IPS-20b (cell line): ENCODE measurements at regions not wholly inside any gene's neighbourhood (a gene's known extent, or its start where the extent isn't known, plus 50 kb on each side); places are given as distances from the start of the nearest gene placed in this dataset.
"Not testable (repeated sequence)": the region's sequence is repeated elsewhere in the genome, so short reads cannot be mapped to it uniquely, and the experiment has no call there.

Experiments used
- H3K27ac ChIP-seq: one replicate; pipeline ENCODE4 v1.5.1; 2013; ENCODE audit warnings: low read length
- H3K27me3 ChIP-seq: 2 replicates; pipeline ENCODE4 v1.6.1; 2013; ENCODE audit warnings: mild to moderate bottlenecking, low read length, inconsistent platforms; ENCODE audit not compliant: insufficient read depth
- H3K36me3 ChIP-seq: 2 replicates; pipeline ENCODE4 v1.6.1; 2013; ENCODE audit warnings: low read depth, mild to moderate bottlenecking, inconsistent platforms, low read length, moderate library complexity; ENCODE audit not compliant: insufficient read depth
- H3K4me1 ChIP-seq: 2 replicates; pipeline ENCODE4 v1.6.1; 2013; ENCODE audit warnings: mild to moderate bottlenecking, control low read depth, inconsistent platforms, low read length, moderate library complexity; ENCODE audit not compliant: insufficient read depth
- H3K4me3 ChIP-seq: 2 replicates; pipeline ENCODE4 v1.5.1; 2013; ENCODE audit warnings: mild to moderate bottlenecking, low read length, inconsistent platforms
- H3K9ac ChIP-seq: 2 replicates; pipeline ENCODE4 v1.6.1; 2013; ENCODE audit warnings: low read depth, mild to moderate bottlenecking, inconsistent platforms, low read length, moderate library complexity
- H3K9me3 ChIP-seq: 2 replicates; pipeline ENCODE4 v1.6.1; 2013; ENCODE audit warnings: mild to moderate bottlenecking, low read depth, low read length, inconsistent platforms; ENCODE audit not compliant: insufficient read depth

DNA sequence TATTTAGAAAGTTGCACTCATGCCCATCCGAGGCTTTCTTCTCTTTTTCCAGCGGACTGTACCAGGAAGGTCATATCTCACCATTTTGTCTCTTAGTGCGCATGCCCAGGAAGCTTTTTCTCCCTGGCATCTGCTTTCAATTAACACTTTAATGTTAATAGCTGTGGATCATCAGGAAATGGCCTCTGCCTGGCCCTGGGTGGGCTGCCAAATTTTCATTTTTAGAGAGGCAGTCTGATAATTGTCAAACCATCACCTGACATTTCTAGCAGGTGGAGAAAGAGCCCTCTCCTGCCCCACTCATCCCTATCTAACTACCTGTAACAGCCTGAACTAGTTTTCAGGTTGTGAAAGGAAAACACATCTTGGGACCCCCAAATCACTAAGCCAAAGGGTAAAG, 257.4 kb upstream of the LRRC4C start:
- Histone ChIP-seq H3K4me1 (peaks cover 26% of the 10 kb centered on the region), H3K27me3 (no peaks in the 10 kb centered on the region), H3K27ac (no peak overlapping the region), H3K36me3 (no peaks in the 10 kb centered on the region), H3K9ac (no peak overlapping the region), H3K4me3 (no peak overlapping the region), H3K9me3 (no peaks in the 10 kb centered on the region)

DNA sequence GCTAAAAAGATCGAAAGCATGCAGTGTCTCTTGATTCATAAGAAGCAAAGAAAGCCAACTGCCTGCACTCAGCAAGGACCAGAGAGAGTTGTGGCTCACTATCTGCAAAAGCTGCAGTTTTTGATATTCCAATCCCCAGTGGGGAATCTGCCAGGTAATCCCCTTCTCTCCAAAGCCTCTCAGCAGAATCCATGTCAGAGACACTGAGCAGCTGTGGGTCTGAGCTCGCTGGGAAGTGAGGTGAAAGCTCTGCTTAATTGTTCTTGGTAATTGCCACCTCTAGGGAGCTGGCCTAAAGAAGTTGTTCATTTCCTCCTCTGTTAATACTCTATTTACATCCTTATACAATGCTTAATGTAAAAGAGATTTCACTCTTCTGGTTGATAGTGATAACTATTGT, 261.3 kb upstream of the LRRC4C start:
- H3K4me3 ChIP-seq: no peak overlapping the region
- H3K4me1 ChIP-seq: peaks cover 13% of the 10 kb centered on the region; the same call in 1 of the 2 replicates
- no peak overlapping the region for H3K9ac ChIP-seq
- H3K27ac ChIP-seq: no peak overlapping the region
- no peaks in the 10 kb centered on the region for H3K36me3 ChIP-seq
- no peaks in the 10 kb centered on the region for H3K27me3 ChIP-seq
- no peaks in the 10 kb centered on the region for H3K9me3 ChIP-seq

- H3K4me1 ChIP-seq, H3K4me3 ChIP-seq, H3K9me3 ChIP-seq, H3K9ac ChIP-seq, H3K27ac ChIP-seq, H3K27me3 ChIP-seq, H3K36me3 ChIP-seq: not testable (repeated sequence)
Measured at GRCh38 chr11:41728161-41728560, 268.7 kb upstream of the LRRC4C start.

DNA sequence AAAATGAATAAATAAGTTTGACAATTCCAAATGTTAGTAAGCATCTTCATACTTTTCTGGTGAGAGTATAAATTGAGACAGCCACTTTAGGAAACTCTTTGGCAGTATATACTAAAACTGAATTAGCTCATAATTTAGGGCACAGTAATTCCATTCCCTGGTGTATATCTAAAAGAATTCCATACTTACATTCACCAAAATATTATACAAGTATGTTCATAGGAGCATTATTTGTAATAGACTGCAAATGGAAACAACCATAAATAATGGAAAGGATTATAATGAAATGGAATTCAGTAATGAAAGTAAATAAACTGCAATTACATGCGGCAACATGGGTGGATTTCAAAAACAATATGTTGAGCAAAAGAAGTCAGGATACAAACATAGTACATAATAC, 315.8 kb upstream of the LRRC4C start:
- Histone ChIP-seq H3K9me3 (peaks cover 22% of the 10 kb centered on the region; the same call in 1 of the 2 replicates), H3K36me3 (no peaks in the 10 kb centered on the region)

DNA sequence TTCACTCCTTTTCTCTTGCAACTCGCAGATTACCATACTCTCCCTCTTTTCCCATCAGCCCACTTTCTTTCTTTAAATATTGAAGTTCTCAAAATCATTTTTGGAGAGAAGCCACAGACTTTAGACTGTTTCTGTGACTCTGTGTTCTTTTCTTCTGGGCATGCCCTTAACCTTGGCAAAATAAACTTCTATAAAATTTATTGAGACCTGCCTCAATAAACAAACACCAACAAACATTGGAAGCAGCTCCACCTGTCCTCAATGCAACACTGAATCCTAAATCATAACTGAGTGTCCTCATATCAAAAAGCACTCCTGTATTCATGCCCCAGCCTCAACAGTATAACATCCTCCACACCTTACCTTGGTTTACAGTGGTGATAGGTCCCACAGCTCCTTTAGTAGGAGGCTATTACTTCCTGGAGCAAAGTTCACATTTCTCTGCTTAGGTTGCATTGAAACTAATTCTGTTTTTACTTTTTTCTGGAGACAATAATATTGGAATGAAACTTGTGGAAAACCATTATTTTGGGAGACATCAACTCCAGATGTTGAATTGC, 320.0 kb upstream of the LRRC4C start:
- Histone ChIP-seq H3K36me3 (no peaks in the 10 kb centered on the region), H3K9me3 (peaks cover 8% of the 10 kb centered on the region; the same call in 1 of the 2 replicates)

More for the DNA sequence above, 315.8 kb upstream of the LRRC4C start:
- Histone ChIP-seq H3K9ac (no peak overlapping the region), H3K27me3 (no peaks in the 10 kb centered on the region), H3K4me1 (peaks cover 4% of the 10 kb centered on the region; the same call in 1 of the 2 replicates), H3K4me3 (no peak overlapping the region), H3K27ac (no peak overlapping the region)

DNA sequence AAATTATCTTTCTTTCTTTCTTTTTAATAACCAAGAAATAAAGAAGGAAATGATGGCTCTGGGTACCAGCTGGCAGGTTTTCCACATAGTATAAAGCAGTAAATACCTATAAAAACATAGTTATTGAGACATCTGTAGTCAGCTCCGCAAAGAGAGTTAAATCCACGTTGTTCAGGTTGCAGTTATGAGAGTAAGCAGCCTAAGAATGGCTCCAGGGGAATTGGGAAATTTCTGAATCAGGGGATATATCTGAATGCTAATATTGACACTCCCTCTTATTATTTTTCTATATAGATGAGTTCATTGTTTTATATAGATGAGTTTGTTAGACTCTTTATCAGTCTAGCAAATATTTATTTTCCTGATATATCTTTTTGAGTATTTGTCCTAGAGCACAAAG, 322.0 kb upstream of the LRRC4C start:
- Histone ChIP-seq H3K9ac (no peak overlapping the region), H3K27ac (no peak overlapping the region), H3K4me3 (no peak overlapping the region), H3K9me3 (no peaks in the 10 kb centered on the region), H3K4me1 (peaks cover 4% of the 10 kb centered on the region; the same call in 1 of the 2 replicates), H3K27me3 (no peaks in the 10 kb centered on the region), H3K36me3 (no peaks in the 10 kb centered on the region)

More for the DNA sequence above, 320.0 kb upstream of the LRRC4C start:
- Histone ChIP-seq H3K4me1 (peaks cover 4% of the 10 kb centered on the region; the same call in 1 of the 2 replicates), H3K27me3 (no peaks in the 10 kb centered on the region), H3K4me3 (no peak overlapping the region), H3K9ac (no peak overlapping the region), H3K27ac (no peak overlapping the region)

GRCh38 chr11:41784513-41785335, 325.3 kb upstream of the LRRC4C start:
- no peaks in the 10 kb centered on the region for H3K27me3 ChIP-seq
- no peak overlapping the region for H3K4me3 ChIP-seq
- no peaks in the 10 kb centered on the region for H3K9me3 ChIP-seq
- H3K9ac ChIP-seq: no peak overlapping the region
- no peaks in the 10 kb centered on the region for H3K4me1 ChIP-seq
- H3K36me3 ChIP-seq: no peaks in the 10 kb centered on the region
- no peak overlapping the region for H3K27ac ChIP-seq

DNA sequence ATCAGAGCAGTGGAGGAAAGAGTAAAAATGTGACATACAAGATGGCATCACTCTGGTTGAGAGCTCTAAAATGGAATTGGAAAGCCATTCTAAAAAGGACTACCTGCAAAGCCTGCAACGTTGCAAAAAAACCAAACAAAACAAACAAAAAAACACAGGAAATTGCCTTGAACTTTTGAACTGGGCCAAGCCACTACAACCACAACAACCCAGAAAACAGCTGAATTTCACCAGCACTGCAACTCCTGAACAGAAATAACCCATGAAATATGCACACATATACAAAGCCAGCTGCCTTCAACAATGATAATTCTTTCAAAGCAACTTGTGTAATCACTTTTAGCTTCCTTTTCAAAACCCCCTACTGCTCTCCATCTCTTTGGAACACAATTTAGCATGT, 326.6 kb upstream of the LRRC4C start:
- Histone ChIP-seq H3K4me3 (no peak overlapping the region), H3K9ac (no peak overlapping the region), H3K27me3 (no peaks in the 10 kb centered on the region), H3K36me3 (no peaks in the 10 kb centered on the region), H3K27ac (no peak overlapping the region), H3K4me1 (no peaks in the 10 kb centered on the region), H3K9me3 (no peaks in the 10 kb centered on the region; the same call in 1 of the 2 replicates)

DNA sequence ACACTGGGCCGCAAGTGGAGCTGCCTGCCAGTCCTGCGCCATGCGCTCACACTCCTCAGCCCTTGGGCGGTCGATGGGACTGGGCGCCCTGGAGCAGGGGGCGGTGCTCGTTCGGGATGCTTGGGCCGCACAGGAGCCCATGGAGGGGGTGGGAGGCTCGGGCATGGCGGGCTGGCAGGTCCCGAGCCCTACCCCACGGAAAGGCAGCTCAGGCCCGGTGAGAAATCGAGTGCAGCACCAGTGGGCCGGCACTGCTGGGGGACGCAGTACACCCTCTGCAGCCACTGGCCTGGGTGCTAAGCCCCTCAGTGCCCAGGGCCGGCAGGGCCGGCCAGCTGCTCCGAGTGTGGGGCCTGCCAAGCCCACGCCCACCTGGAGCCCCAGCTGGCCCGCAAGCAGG, 328.7 kb upstream of the LRRC4C start:
- Histone ChIP-seq H3K4me1 (no peaks in the 10 kb centered on the region), H3K27ac (no peak overlapping the region), H3K36me3 (no peaks in the 10 kb centered on the region)

GRCh38 chr11:41789376-41789775, 329.9 kb upstream of the LRRC4C start:
- no peaks in the 10 kb centered on the region; the same call in 1 of the 2 replicates for H3K9me3 ChIP-seq
- H3K4me3 ChIP-seq: no peak overlapping the region
- no peaks in the 10 kb centered on the region for H3K4me1 ChIP-seq
- H3K9ac ChIP-seq: no peak overlapping the region
- H3K36me3 ChIP-seq: no peaks in the 10 kb centered on the region
- H3K27ac ChIP-seq: no peak overlapping the region
- H3K27me3 ChIP-seq: no peaks in the 10 kb centered on the region

More for the DNA sequence above, 328.7 kb upstream of the LRRC4C start:
- Histone ChIP-seq H3K9ac (no peak overlapping the region), H3K9me3 (no peaks in the 10 kb centered on the region; the same call in 1 of the 2 replicates), H3K4me3 (no peak overlapping the region), H3K27me3 (no peaks in the 10 kb centered on the region)

- Histone ChIP-seq H3K27me3 (no peaks in the 10 kb centered on the region), H3K9ac (no peak overlapping the region), H3K4me1 (no peaks in the 10 kb centered on the region), H3K27ac (no peak overlapping the region), H3K4me3 (no peak overlapping the region), H3K9me3 (no peaks in the 10 kb centered on the region; the same call in 1 of the 2 replicates), H3K36me3 (no peaks in the 10 kb centered on the region)
Measured at GRCh38 chr11:41795004-41795403, 335.6 kb upstream of the LRRC4C start.

GRCh38 chr11:41799754-41800153, 340.3 kb upstream of the LRRC4C start:
- Histone ChIP-seq H3K9ac (no peak overlapping the region), H3K27ac (no peak overlapping the region), H3K9me3 (no peaks in the 10 kb centered on the region), H3K4me1 (no peaks in the 10 kb centered on the region), H3K4me3 (no peak overlapping the region), H3K27me3 (no peaks in the 10 kb centered on the region), H3K36me3 (no peaks in the 10 kb centered on the region)
